Fibroblast of mammary gland (primary cell): ENCODE measurements at regions not wholly inside any gene's neighbourhood (a gene's known extent, or its start where the extent isn't known, plus 50 kb on each side); places are given as distances from the start of the nearest gene placed in this dataset.

ENCODE experiments used
- DNase-seq: peaks from one replicate; pipeline ENCODE4 v3.0.0-alpha.2; 2010; ENCODE audit warnings: low read depth
- H3K4me3 ChIP-seq: 2 replicates; pipeline ENCODE4 v1.5.1; 2011; ENCODE audit warnings: low read depth, mild to moderate bottlenecking, low read length, moderate library complexity; ENCODE audit not compliant: control insufficient read depth
- TF ChIP-seq, protein P1 (sequence below): conservative IDR thresholded peaks from 2 replicates; pipeline ENCODE4 v1.5.1; 2011; ENCODE audit warnings: low read depth, low read length, inconsistent platforms; ENCODE audit not compliant: control insufficient read depth, insufficient read depth

DNA sequence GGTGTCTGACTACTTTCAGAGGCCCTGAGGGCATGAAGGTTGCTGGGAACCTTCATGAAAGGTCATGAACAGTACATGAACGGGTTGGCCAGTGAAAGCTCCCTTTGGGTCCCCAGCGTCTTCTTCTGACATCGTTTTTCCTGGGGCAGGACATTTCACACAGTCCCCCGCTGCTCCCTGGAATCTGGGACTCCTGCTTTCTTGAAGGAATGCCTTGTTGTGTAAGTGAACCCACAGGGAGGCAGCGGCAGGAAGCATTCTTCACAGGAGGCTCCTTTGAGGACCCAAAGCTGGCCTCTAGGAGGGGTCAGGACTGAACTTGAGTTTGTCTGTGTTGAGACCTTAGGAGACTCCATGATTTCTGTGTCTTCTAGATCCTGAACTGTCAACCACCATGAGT, 144.3 kb downstream of the KCNE4 start:
- TF ChIP-seq, protein P1, sequence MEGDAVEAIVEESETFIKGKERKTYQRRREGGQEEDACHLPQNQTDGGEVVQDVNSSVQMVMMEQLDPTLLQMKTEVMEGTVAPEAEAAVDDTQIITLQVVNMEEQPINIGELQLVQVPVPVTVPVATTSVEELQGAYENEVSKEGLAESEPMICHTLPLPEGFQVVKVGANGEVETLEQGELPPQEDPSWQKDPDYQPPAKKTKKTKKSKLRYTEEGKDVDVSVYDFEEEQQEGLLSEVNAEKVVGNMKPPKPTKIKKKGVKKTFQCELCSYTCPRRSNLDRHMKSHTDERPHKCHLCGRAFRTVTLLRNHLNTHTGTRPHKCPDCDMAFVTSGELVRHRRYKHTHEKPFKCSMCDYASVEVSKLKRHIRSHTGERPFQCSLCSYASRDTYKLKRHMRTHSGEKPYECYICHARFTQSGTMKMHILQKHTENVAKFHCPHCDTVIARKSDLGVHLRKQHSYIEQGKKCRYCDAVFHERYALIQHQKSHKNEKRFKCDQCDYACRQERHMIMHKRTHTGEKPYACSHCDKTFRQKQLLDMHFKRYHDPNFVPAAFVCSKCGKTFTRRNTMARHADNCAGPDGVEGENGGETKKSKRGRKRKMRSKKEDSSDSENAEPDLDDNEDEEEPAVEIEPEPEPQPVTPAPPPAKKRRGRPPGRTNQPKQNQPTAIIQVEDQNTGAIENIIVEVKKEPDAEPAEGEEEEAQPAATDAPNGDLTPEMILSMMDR, result no peak
- DNase-seq, result no peak

DNA sequence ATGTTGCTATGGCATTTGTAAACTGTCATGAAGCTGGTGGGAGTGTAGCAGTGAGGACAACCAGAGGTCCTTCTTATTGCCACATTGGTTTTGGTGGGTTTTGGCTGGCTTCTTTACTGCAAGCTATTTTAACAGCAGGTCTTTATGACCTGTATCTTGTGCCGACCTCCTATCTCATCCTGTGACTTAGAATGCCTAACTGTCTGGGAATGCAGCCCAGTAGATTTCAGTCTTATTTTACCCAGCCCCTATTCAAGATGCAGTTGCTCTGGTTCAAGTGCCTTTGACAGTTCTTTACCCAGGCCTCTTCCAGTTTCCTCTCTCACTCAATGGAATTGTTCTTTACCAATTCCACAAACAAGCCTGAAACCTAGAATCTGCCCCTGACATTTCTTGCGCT, 145.1 kb downstream of the KCNE4 start:
- TF ChIP-seq, protein P1, result no peak
- no peak overlapping the region for H3K4me3 ChIP-seq
- no peak for DNase-seq

More for the DNA sequence above, 144.3 kb downstream of the KCNE4 start:
- H3K4me3 ChIP-seq, result no peak overlapping the region

DNA sequence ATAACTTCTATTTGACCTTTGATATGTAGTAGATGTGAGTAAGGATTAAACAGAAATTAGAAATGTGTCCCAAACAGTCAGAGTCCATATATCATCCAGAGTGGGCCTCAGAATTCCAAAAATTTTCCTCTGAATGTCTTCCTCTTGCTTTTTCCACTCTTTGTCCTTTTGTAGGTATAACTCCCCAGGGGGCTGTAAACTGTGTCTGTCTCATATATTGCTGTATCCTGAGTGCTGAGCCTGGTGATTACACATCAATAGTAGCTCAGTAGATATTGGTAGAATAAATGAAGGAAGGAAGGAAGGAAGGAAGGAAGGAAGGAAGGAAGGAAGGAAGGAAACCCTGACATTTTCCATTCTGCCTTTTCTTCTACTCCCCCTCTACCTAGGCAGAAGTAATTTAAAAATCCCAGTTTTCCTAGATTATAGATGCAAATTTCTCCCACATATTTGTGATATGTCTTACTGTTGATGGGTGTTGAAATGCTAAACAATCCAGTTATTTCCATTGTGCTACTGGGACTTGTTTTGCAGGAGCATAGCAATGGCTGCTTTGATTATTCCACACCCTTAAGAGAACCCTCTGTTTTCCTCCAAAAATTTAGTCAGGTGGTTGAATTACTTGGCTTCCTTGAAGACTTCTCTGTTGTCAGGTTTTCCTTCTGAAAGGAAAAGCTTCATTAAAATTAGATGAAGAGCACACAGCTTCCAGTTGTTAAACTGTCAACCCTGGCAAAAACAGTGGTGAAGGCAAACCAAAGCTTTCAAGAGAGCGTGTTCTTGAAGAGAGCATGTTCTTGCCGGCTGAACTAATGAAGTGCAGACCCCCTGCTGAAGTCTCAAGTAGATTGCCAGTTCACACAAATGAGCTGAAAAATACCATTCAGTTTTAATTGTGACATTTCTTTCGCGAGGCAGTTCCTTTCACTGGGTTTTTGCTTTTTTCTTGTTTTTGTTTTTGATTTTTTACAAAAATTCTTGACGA, 147.8 kb downstream of the KCNE4 start:
- no peak for DNase-seq
- H3K4me3 ChIP-seq, result no peak overlapping the region
- TF ChIP-seq, protein P1, result no peak

DNA sequence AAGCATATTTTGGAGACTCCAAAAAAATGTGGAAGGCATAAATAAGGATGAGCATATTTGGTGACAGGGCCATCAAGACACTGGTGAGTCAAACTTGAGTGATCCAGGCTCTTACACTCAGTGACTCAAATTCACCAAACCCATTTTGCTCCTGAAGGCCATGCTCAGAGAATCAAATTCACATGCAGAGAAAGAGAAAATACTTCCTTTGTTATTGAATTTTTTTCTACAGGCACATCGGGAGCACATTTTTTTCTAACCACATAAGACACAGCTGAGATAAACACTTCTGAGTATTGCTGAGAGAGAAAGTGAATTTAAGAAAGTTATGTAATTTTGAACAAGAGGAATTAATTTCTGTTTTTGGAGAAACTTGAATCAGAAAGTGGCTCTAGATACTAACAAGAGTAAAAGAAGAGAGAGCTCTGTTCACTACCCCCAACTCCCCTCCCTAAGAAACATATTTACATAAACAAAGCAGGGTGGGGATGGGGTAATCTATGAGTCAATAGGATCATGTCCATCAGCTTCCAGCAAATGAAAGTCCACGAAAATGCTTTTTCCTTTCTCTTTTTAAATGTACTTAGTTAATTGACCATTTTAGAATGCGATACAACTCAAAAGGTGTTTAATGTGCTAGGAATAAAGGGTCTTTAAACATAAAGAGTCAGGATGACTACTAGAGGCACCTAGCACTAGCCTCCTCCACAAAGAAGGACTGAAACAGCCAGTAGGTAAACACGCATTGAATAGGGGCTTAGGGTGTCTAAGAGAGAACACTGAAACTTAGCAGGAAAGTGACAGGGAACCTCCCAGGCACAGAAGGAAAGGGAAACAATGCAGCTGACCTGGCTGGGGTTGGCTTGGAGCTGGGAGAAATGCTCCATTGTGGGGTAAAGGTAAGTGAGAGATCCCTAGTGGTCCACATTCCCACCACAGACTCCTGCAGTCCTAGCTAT, 152.3 kb downstream of the KCNE4 start:
- DNase-seq, result peak; percentile 85
- TF ChIP-seq, protein P1, result no peak
- no peak overlapping the region for H3K4me3 ChIP-seq

DNA sequence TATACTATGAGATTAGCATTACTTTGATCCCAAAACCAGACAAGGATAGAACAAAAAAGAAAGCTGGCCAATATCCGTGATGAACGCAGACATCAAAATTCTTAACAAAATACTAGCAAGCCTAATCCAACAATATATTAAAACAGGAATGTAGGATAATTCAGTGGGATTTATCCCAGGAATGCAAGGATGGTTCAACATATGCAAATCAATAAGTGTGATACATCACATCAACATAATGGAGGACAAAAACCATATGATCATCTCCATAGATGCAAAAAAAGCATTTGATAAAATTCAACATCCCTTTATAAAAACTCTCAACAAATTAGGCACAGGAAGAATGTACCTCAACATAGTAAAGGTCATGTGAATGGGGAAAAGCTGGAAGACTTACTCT, 158.5 kb downstream of the KCNE4 start:
- H3K4me3 ChIP-seq, result no peak overlapping the region
- no peak for DNase-seq
- TF ChIP-seq, protein P1, result no peak

DNA sequence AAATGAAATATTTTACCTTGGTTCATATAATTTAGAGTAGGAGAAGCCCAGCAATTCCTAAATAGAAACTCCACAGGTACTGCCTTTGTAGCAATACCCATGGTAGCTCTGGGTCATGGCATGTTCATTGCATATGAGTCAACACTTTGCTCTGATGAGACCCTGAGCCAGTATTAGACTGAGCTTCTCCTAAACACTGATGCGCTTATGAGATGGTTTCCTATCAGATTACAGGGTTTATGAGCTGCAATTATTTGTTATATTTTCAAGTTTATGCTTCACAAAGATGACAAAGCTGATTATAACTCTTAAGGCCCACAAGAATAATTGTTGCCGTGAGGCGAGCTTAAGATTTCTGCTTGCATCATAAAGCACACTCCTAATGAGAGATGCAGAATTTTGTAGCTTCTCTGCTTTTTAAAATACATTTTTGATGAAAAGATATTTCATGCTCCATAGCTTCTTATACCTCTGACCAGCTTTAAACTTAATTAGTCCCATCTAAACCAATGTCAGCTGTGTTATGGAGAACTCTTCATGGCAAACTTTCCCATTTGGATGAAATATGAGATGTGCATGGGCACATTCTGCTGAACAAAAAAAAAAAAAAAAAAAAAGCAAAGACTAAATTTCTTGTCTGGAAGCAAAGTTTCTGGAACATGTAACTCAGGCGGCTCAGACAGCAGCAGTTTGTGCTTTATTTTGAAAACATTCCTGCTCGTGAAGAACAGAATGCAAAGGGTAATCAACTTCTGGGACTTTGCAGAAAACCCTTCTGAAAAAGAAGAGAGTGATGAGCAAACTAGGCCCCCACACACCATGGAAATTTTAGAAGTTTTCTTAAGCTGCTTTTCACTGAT, 162.6 kb downstream of the KCNE4 start:
- TF ChIP-seq, protein P1, result no peak
- DNase-seq, result no peak
- H3K4me3 ChIP-seq, result no peak overlapping the region
